Activated naive CD8-positive, alpha-beta T cell (primary cell): ENCODE measurements at regions not wholly inside any gene's neighbourhood (a gene's known extent, or its start where the extent isn't known, plus 50 kb on each side); places are given as distances from the start of the nearest gene placed in this dataset.
"Not testable (repeated sequence)": the region's sequence is repeated elsewhere in the genome, so short reads cannot be mapped to it uniquely, and the experiment has no call there.

ENCODE experiments used
- H3K27ac Mint-ChIP-seq: one replicate; pipeline ENCODE4 v1.8.0; 2021; ENCODE audit warnings: mixed read lengths
- H3K27me3 Mint-ChIP-seq: one replicate; pipeline ENCODE4 v1.8.0; 2021; ENCODE audit warnings: mixed read lengths
- H3K36me3 Mint-ChIP-seq: one replicate; pipeline ENCODE4 v1.8.0; 2021; ENCODE audit warnings: mixed read lengths
- H3K4me1 Mint-ChIP-seq: one replicate; pipeline ENCODE4 v1.8.0; 2021; ENCODE audit warnings: low read depth, mixed read lengths
- H3K4me3 Mint-ChIP-seq: one replicate; pipeline ENCODE4 v1.8.0; 2021; ENCODE audit warnings: mild to moderate bottlenecking, mixed read lengths
- H3K9me3 Mint-ChIP-seq: one replicate; pipeline ENCODE4 v1.8.0; 2021; ENCODE audit warnings: low read depth, mixed read lengths

GRCh38 chrY:7484455-7485285, 573.1 kb upstream of the AMELY start:
- H3K4me1 Mint-ChIP-seq, H3K27ac Mint-ChIP-seq, H3K27me3 Mint-ChIP-seq, H3K9me3 Mint-ChIP-seq, H3K4me3 Mint-ChIP-seq, H3K36me3 Mint-ChIP-seq: not testable (repeated sequence)

- no peaks in the 10 kb centered on the region for H3K9me3 Mint-ChIP-seq
- no peak overlapping the region for H3K27ac Mint-ChIP-seq
- H3K36me3 Mint-ChIP-seq = no peaks in the 10 kb centered on the region
- peaks cover 3% of the 10 kb centered on the region for H3K27me3 Mint-ChIP-seq
- H3K4me3 Mint-ChIP-seq = no peak overlapping the region
- H3K4me1 Mint-ChIP-seq = peaks cover 8% of the 10 kb centered on the region
These were observed 560.4 kb upstream of the AMELY start for GRCh38 chrY:7471976-7472375.

GRCh38 chrY:7470037-7470436, 558.5 kb upstream of the AMELY start:
- Mint-ChIP-seq H3K36me3 (no peaks in the 10 kb centered on the region), H3K27ac (no peak overlapping the region), H3K4me1 (peaks cover 7% of the 10 kb centered on the region), H3K4me3 (no peak overlapping the region), H3K9me3 (no peaks in the 10 kb centered on the region), H3K27me3 (peaks cover 5% of the 10 kb centered on the region)

- Mint-ChIP-seq H3K9me3 (no peaks in the 10 kb centered on the region), H3K4me3 (no peak overlapping the region), H3K36me3 (no peaks in the 10 kb centered on the region), H3K27me3 (peaks cover 5% of the 10 kb centered on the region), H3K27ac (peak overlapping the region; percentile 8), H3K4me1 (peaks cover 4% of the 10 kb centered on the region)
These were observed 557.6 kb upstream of the AMELY start for GRCh38 chrY:7468951-7469745.

GRCh38 chrY:7467796-7468520, 556.4 kb upstream of the AMELY start:
- peaks cover 4% of the 10 kb centered on the region for H3K4me1 Mint-ChIP-seq
- no peak overlapping the region for H3K4me3 Mint-ChIP-seq
- peaks cover 5% of the 10 kb centered on the region for H3K27me3 Mint-ChIP-seq
- no peaks in the 10 kb centered on the region for H3K36me3 Mint-ChIP-seq
- no peak overlapping the region for H3K27ac Mint-ChIP-seq
- H3K9me3 Mint-ChIP-seq = no peaks in the 10 kb centered on the region

DNA sequence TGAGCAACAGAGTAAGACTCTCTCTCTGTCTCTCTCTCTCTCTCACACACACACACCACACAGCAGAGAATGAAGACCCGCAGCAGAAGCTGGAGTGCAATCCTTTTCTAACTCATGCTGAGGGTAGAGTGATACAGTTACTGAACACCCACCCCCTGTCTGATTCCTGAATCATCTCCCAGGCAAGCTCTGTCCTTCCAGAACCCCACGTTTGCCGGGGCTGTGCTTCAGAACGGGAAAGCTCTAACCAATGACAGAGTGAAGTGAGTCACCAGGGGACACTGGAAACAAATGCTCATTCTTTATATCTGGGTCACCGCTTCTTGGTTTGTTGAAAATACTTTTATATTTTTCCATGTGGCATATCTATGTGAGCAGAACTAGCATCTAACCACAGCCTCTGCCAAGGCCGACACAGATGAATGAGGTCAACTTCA, 553.7 kb upstream of the AMELY start:
- H3K9me3 Mint-ChIP-seq = no peaks in the 10 kb centered on the region
- peak overlapping the region; percentile 61 for H3K27ac Mint-ChIP-seq
- H3K4me3 Mint-ChIP-seq = no peak overlapping the region
- H3K27me3 Mint-ChIP-seq = peaks cover 5% of the 10 kb centered on the region
- H3K4me1 Mint-ChIP-seq = peaks cover 4% of the 10 kb centered on the region
- H3K36me3 Mint-ChIP-seq = no peaks in the 10 kb centered on the region

DNA sequence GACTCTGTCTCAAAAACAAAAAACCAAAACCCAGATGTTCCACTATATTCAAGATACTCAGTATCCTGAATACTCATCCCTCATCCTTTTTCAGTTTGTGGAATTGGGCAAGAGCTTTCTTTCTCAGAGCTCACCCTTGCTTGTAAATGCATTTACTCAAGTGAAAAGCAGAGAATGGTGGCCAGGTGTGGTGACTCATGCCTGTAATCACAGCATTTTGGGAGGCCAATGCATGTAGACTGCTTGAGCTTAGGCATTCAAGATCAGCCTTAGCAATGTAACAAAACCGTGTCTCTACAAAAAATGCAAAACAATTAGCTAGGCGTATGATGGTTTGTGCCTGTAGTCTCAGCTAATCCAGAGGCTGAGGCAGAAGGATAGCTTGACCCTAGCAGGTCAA, 553.2 kb upstream of the AMELY start:
- H3K27me3 Mint-ChIP-seq = peaks cover 8% of the 10 kb centered on the region
- no peak overlapping the region for H3K4me3 Mint-ChIP-seq
- H3K4me1 Mint-ChIP-seq = peaks cover 4% of the 10 kb centered on the region
- peaks cover 3% of the 10 kb centered on the region for H3K9me3 Mint-ChIP-seq
- H3K36me3 Mint-ChIP-seq = peaks cover 1% of the 10 kb centered on the region
- H3K27ac Mint-ChIP-seq = peak overlapping the region; percentile 61

GRCh38 chrY:7463711-7464110, 552.2 kb upstream of the AMELY start:
- Mint-ChIP-seq H3K27me3 (peaks cover 12% of the 10 kb centered on the region), H3K36me3 (peaks cover 3% of the 10 kb centered on the region), H3K9me3 (peaks cover 6% of the 10 kb centered on the region), H3K27ac (no peak overlapping the region), H3K4me3 (no peak overlapping the region), H3K4me1 (peaks cover 4% of the 10 kb centered on the region)

DNA sequence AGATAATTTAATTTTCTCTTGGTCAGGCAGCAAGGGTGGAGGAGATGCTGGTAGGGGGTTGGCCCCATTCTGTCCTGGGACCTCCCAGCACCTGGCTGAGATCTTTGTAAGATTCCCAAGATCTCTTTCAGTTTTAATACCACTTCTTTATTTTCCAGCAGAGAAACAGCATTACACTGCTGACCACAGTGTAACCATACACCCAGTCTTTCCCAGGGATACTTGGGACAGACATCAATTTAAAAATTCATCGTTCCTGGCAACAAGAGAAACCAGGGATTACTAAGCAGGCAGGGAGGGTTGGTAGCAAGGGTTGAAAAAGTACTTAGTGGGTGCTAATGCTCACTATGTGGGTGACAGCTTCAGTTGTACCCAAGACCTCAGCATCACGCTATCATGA, 551.6 kb upstream of the AMELY start:
- peaks cover 6% of the 10 kb centered on the region for H3K9me3 Mint-ChIP-seq
- H3K4me3 Mint-ChIP-seq = no peak overlapping the region
- H3K27me3 Mint-ChIP-seq = peaks cover 12% of the 10 kb centered on the region
- H3K4me1 Mint-ChIP-seq = peaks cover under 1% of the 10 kb centered on the region
- peaks cover 3% of the 10 kb centered on the region for H3K36me3 Mint-ChIP-seq
- H3K27ac Mint-ChIP-seq = no peak overlapping the region

DNA sequence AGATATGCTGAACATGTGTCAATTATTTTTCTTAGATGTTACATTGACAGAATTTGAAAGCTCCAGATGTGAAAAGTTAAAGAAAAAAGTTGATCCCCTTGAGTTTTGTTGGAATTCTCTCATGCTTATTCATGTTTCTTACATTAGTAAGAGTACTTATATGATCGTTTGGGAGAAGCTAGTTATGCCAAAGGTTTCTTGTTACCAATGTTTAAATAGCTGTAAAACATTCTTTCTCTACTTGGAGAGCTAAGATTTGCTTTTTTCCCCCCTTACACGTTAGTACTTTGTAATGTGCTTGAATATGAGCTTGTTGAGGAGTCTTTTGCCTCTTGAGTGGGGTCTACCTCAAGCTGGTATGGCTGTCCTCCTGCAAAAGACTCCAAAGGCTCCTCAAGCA, 551.1 kb upstream of the AMELY start:
- no peak overlapping the region for H3K27ac Mint-ChIP-seq

DNA sequence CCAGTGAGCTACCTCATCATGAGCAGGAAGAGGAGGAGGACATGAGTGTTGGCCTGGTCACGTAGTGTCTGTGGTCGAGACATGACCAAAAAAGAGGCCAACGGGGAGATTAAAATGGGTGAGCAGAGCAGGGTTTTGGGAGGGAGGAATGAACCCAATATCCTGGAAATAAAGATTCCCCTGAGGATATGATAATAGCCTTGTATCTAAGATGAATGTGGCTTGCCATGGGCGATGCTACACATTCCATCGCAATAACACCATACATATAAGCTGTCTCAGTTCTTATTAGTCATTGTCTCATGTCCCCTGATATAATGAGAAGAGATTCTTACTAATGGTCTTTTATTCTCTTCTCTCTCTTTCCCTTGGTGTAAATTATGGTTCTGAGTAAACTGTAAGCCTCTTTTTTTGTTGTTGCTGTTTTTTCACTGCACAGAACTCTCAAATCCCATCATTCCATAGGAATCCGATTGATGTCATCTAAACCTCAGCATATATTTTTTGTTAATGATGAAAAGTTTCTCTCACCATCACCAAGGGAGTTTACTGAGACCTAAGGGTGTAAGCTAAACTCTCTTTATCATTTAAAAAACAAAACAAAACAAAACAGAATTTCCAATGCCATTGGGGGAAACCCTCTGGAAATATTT, 550.4 kb upstream of the AMELY start:
- H3K9me3 Mint-ChIP-seq = peaks cover 6% of the 10 kb centered on the region
- no peak overlapping the region for H3K27ac Mint-ChIP-seq
- H3K36me3 Mint-ChIP-seq = peaks cover 3% of the 10 kb centered on the region
- H3K4me1 Mint-ChIP-seq = no peaks in the 10 kb centered on the region
- H3K4me3 Mint-ChIP-seq = no peak overlapping the region
- peaks cover 12% of the 10 kb centered on the region for H3K27me3 Mint-ChIP-seq

More for the DNA sequence above, 551.1 kb upstream of the AMELY start:
- H3K4me3 Mint-ChIP-seq = no peak overlapping the region
- H3K36me3 Mint-ChIP-seq = peaks cover 3% of the 10 kb centered on the region
- peaks cover 6% of the 10 kb centered on the region for H3K9me3 Mint-ChIP-seq
- peaks cover 12% of the 10 kb centered on the region for H3K27me3 Mint-ChIP-seq
- no peaks in the 10 kb centered on the region for H3K4me1 Mint-ChIP-seq

DNA sequence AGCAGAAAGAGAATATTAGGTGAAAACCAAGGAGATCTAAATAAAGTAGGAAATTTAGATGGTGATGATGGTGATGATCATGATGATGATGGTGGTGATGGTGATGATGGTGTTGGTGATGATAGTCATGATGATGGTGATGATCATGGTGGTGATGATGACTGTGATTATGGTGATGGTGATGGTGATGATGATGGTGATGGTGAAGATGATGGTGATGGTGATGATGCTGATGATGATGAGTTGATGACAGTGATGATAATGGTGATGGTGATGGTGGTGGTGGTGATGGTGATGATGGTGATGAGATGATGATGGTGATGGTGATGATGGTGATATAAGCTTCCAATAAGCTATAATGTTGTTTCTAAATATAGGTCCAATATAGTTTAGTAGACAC, 548.2 kb upstream of the AMELY start:
- Mint-ChIP-seq H3K27ac (no peak overlapping the region), H3K4me1 (no peaks in the 10 kb centered on the region), H3K9me3 (peaks cover 6% of the 10 kb centered on the region), H3K27me3 (peaks cover 10% of the 10 kb centered on the region), H3K36me3 (peaks cover 3% of the 10 kb centered on the region), H3K4me3 (no peak overlapping the region)

- Mint-ChIP-seq H3K36me3 (peaks cover 3% of the 10 kb centered on the region), H3K27me3 (peaks cover 10% of the 10 kb centered on the region), H3K4me3 (no peak overlapping the region), H3K4me1 (no peaks in the 10 kb centered on the region), H3K27ac (no peak overlapping the region), H3K9me3 (peaks cover 6% of the 10 kb centered on the region)
These were observed 546.9 kb upstream of the AMELY start for GRCh38 chrY:7458301-7459078.
